H9 (cell line): ENCODE measurements at regions not wholly inside any gene's neighbourhood (a gene's known extent, or its start where the extent isn't known, plus 50 kb on each side); places are given as distances from the start of the nearest gene placed in this dataset.

Source experiments
- DNase-seq: peaks from one replicate; pipeline ENCODE4 v3.0.0-alpha.2; 2017
- H2AFZ ChIP-seq: one replicate; pipeline ENCODE4 v1.6.1; 2013; ENCODE audit warnings: mild to moderate bottlenecking, low read length, control low read depth, moderate library complexity
- H2AK5ac ChIP-seq: 2 replicates; pipeline ENCODE4 v1.6.1; 2013; ENCODE audit warnings: low read length, control low read depth, mixed read lengths; ENCODE audit not compliant: insufficient read length
- H2BK120ac ChIP-seq: one replicate; pipeline ENCODE4 v1.6.1; 2013; ENCODE audit warnings: low read depth, mild to moderate bottlenecking, low read length, control low read depth, inconsistent platforms; ENCODE audit not compliant: poor library complexity, severe bottlenecking
- H2BK12ac ChIP-seq: 2 replicates; pipeline ENCODE4 v1.6.1; 2013; ENCODE audit warnings: low read length, control low read depth, mixed read lengths, low read depth; ENCODE audit not compliant: insufficient read length
- H2BK15ac ChIP-seq: 2 replicates; pipeline ENCODE4 v1.6.1; 2013; ENCODE audit warnings: low read depth, low read length, control low read depth
- H2BK20ac ChIP-seq: one replicate; pipeline ENCODE4 v1.6.1; 2013; ENCODE audit warnings: low read depth, mild to moderate bottlenecking, low read length, control low read depth, inconsistent platforms; ENCODE audit not compliant: poor library complexity, severe bottlenecking
- H2BK5ac ChIP-seq: 2 replicates; pipeline ENCODE4 v1.6.1; 2013; ENCODE audit warnings: low read length, control low read depth, mixed read lengths; ENCODE audit not compliant: insufficient read length
- H3K14ac ChIP-seq: 2 replicates; pipeline ENCODE4 v1.6.1; 2013; ENCODE audit warnings: low read length, control low read depth; ENCODE audit not compliant: insufficient read depth
- H3K18ac ChIP-seq: 2 replicates; pipeline ENCODE4 v1.6.1; 2013; ENCODE audit warnings: low read depth, mild to moderate bottlenecking, mixed read lengths, low read length, control low read depth; ENCODE audit not compliant: insufficient read length
- H3K23ac ChIP-seq: 2 replicates; pipeline ENCODE4 v1.6.1; 2013; ENCODE audit warnings: low read length, control low read depth, mixed read lengths, low read depth; ENCODE audit not compliant: insufficient read length
- H3K23me2 ChIP-seq: 2 replicates; pipeline ENCODE4 v1.6.1; 2013; ENCODE audit warnings: low read depth, mild to moderate bottlenecking, mixed read lengths, low read length, control low read depth; ENCODE audit not compliant: insufficient read length, poor library complexity, severe bottlenecking
- H3K27ac ChIP-seq: 2 replicates; pipeline ENCODE4 v1.5.1; 2013; ENCODE audit warnings: low read length, control low read depth, mixed read lengths, low read depth; ENCODE audit not compliant: insufficient read length
- H3K27me3 ChIP-seq: 2 replicates; pipeline ENCODE4 v1.6.1; 2013; ENCODE audit warnings: low read length, control low read depth, inconsistent platforms; ENCODE audit not compliant: insufficient read depth
- H3K4ac ChIP-seq: 2 replicates; pipeline ENCODE4 v1.6.1; 2013; ENCODE audit warnings: low read depth, mild to moderate bottlenecking, control low read depth, inconsistent platforms, low read length, moderate library complexity
- H3K4me1 ChIP-seq: 2 replicates; pipeline ENCODE4 v1.6.1; 2013; ENCODE audit warnings: low read length, control low read depth, inconsistent platforms; ENCODE audit not compliant: insufficient read depth
- H3K4me2 ChIP-seq: 2 replicates; pipeline ENCODE4 v1.6.1; 2013; ENCODE audit warnings: low read length, control low read depth, mixed read lengths; ENCODE audit not compliant: insufficient read length, insufficient read depth
- H3K56ac ChIP-seq: 2 replicates; pipeline ENCODE4 v1.6.1; 2013; ENCODE audit warnings: low read depth, mild to moderate bottlenecking, mixed read lengths, low read length, control low read depth; ENCODE audit not compliant: insufficient read length
- H3K79me1 ChIP-seq: 2 replicates; pipeline ENCODE4 v1.6.1; 2013; ENCODE audit warnings: low read depth, mild to moderate bottlenecking, moderate library complexity, low read length, control low read depth, inconsistent platforms; ENCODE audit not compliant: insufficient read depth, poor library complexity, severe bottlenecking
- H3K79me2 ChIP-seq: 2 replicates; pipeline ENCODE4 v1.6.1; 2013; ENCODE audit warnings: low read length, control low read depth, inconsistent platforms; ENCODE audit not compliant: insufficient read depth
- H3K9ac ChIP-seq: 2 replicates; pipeline ENCODE4 v1.6.1; 2013; ENCODE audit warnings: low read length, control low read depth, mixed read lengths; ENCODE audit not compliant: insufficient read length; ENCODE audit errors: extremely low read depth
- H3K9me3 ChIP-seq: one replicate; pipeline ENCODE4 v1.6.1; 2013; ENCODE audit warnings: low read depth, low read length, inconsistent platforms; ENCODE audit not compliant: control insufficient read depth
- H3T11ph ChIP-seq: one replicate; pipeline ENCODE4 v1.6.1; 2013; ENCODE audit warnings: mild to moderate bottlenecking, low read length, control low read depth, inconsistent platforms
- H4K20me1 ChIP-seq: one replicate; pipeline ENCODE4 v1.6.1; 2013; ENCODE audit not compliant: control insufficient read depth, insufficient read length, insufficient read depth
- H4K5ac ChIP-seq: 2 replicates; pipeline ENCODE4 v1.6.1; 2013; ENCODE audit warnings: low read depth, mild to moderate bottlenecking, mixed read lengths, low read length, control low read depth; ENCODE audit not compliant: insufficient read length
- H4K8ac ChIP-seq: replicated peaks from 2 replicates; pipeline ENCODE4 v1.6.1; 2013; ENCODE audit warnings: low read length, control low read depth, mixed read lengths, low read depth; ENCODE audit not compliant: insufficient read length
- H4K91ac ChIP-seq: 2 replicates; pipeline ENCODE4 v1.6.1; 2013; ENCODE audit warnings: low read depth, mild to moderate bottlenecking, moderate library complexity, mixed read lengths, low read length, control low read depth; ENCODE audit not compliant: insufficient read length
- H3K27ac Mint-ChIP-seq, 3 experiments: 2 replicates in 2 of 3; 3 replicates in 1 of 3; pipeline ENCODE4 v1.8.0; 2020 to 2021; ENCODE audit warnings: mixed read lengths in 3 of 3, mild to moderate bottlenecking in 1 of 3, moderate library complexity in 1 of 3
- H3K27me3 Mint-ChIP-seq: 2 replicates; pipeline ENCODE4 v1.8.0; 2021; ENCODE audit warnings: low read depth, mild to moderate bottlenecking, moderate library complexity, mixed read lengths
- H3K36me3 Mint-ChIP-seq, 3 experiments: 2 replicates in 2 of 3; 3 replicates in 1 of 3; pipeline ENCODE4 v1.8.0; 2020 to 2021; ENCODE audit warnings: low read depth in 3 of 3, mixed read lengths in 3 of 3; ENCODE audit not compliant: insufficient read depth in 1 of 3
- H3K4me1 Mint-ChIP-seq, 2 experiments: 2 replicates each; pipeline ENCODE4 v1.8.0; 2020; ENCODE audit warnings: mixed read lengths in 2 of 2
- H3K4me3 Mint-ChIP-seq, 2 experiments: 2 replicates in 1 of 2; 3 replicates in 1 of 2; pipeline ENCODE4 v1.8.0; 2020 to 2021; ENCODE audit warnings: mild to moderate bottlenecking in 2 of 2, mixed read lengths in 2 of 2, moderate library complexity in 1 of 2
- H3K9me3 Mint-ChIP-seq, 2 experiments: 2 replicates in 1 of 2; 3 replicates in 1 of 2; pipeline ENCODE4 v1.8.0; 2020; ENCODE audit warnings: mild to moderate bottlenecking in 2 of 2, mixed read lengths in 2 of 2, moderate library complexity in 1 of 2
- CTCF ChIP-seq: fragments of 200-600 bp; sonication (generic); conservative IDR thresholded peaks from 3 replicates; pipeline ENCODE4 v1.8.0; 2021; ENCODE audit warnings: antibody characterized with exemption, mild to moderate bottlenecking
- WGBS: extraction: QIAGEN DNeasy Blood & Tissue Kit; methylation state at CpG from one replicate; pipeline ENCODE4 v1.1.7; 2013; ENCODE audit warnings: missing lambda C conversion rate, low lambda C conversion rate, mixed read lengths; ENCODE audit not compliant: insufficient read length; ENCODE audit errors: extremely low coverage; 5-methylcytosine and 5-hydroxymethylcytosine counted together

- Histone ChIP-seq H3K4me1 (no peaks in the 10 kb centered on the region), H3K56ac (no peak overlapping the region), H3K18ac (no peak overlapping the region), H3K79me2 (no peaks in the 10 kb centered on the region), H3K14ac (no peak overlapping the region), H4K91ac (no peak overlapping the region), H2BK120ac (no peak overlapping the region), H3K79me1 (no peaks in the 10 kb centered on the region), H3K27ac (no peak overlapping the region), H3K23me2 (no peaks in the 10 kb centered on the region), H3T11ph (no peak overlapping the region), H3K4ac (no peak overlapping the region), H4K20me1 (no peaks in the 10 kb centered on the region), H3K9me3 (no peaks in the 10 kb centered on the region), H4K8ac (no peak overlapping the region), H2AFZ (no peak overlapping the region), H3K23ac (no peak overlapping the region), H2BK5ac (no peak overlapping the region), H3K9ac (no peak overlapping the region), H2BK20ac (no peak overlapping the region), H2AK5ac (no peak overlapping the region), H2BK12ac (no peak overlapping the region), H2BK15ac (no peak overlapping the region), H4K5ac (no peak overlapping the region), H3K27me3 (no peaks in the 10 kb centered on the region), H3K4me2 (no peak overlapping the region)
- TF ChIP-seq CTCF, result no peak
- peaks cover 3 to 4% of the 10 kb centered on the region in 2 experiments; a peak in 2 of 5 replicates for H3K9me3 Mint-ChIP-seq
- WGBS, result no CpG with 5 or more reads among the region's 6 CpGs
- H3K4me1 Mint-ChIP-seq, result no peaks in the 10 kb centered on the region
- no peak for DNase-seq
- no peak overlapping the region for H3K27ac Mint-ChIP-seq
- H3K4me3 Mint-ChIP-seq, result no peak overlapping the region
- no peaks in the 10 kb centered on the region for H3K27me3 Mint-ChIP-seq
- no peaks in the 10 kb centered on the region for H3K36me3 Mint-ChIP-seq
These were observed 859.1 kb downstream of the SLITRK6 start for GRCh38 chr13:84940167-84940566.
